HTR-8/SVneo (cell line): ENCODE measurements at regions not wholly inside any gene's neighbourhood (a gene's known extent, or its start where the extent isn't known, plus 50 kb on each side); places are given as distances from the start of the nearest gene placed in this dataset.
A peak's percentile ranks its signal among the peaks of the same experiment; 100 is the strongest.

Experiments used
- DNase-seq: peaks from one replicate; pipeline ENCODE4 v3.0.0; 2011; ENCODE audit warnings: low spot score, mixed read lengths; ENCODE audit not compliant: insufficient read length
- FAIRE-seq: peaks from 2 replicates; lab custom pipeline; 2011; peaks lifted over from hg19 to GRCh38; lab: Jason Lieb, UNC

GRCh38 chr2:236317938-236318396, 53.8 kb upstream of the ASB18 start:
- FAIRE-seq (no peak), DNase-seq (no peak)

- peak; percentile 95 for FAIRE-seq
Measured at GRCh38 chr2:236318401-236318800, 54.2 kb upstream of the ASB18 start.

DNA sequence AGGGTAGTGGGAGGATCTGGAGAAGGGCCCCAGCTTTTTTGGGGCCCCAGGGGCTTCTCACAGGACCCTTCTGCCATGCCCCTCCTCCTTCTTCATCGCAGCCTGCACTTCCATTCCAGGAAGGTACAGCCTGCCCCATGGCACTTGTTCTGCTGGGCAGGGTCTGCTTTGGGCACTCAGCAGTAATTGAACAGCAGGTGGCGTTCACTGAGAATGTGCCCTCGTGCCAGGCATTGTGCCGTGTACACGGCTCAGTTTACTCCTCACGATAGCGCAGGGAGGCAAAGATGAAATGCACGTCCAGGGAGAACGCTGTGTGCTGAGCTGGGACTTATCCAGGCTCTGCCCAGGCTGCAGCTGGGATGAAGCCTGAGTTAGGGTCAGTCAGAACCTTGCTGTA, 54.8 kb upstream of the ASB18 start:
- DNase-seq = no peak
- FAIRE-seq = no peak

More at GRCh38 chr2:236318401-236318800, 54.2 kb upstream of the ASB18 start:
- no peak for DNase-seq

DNA sequence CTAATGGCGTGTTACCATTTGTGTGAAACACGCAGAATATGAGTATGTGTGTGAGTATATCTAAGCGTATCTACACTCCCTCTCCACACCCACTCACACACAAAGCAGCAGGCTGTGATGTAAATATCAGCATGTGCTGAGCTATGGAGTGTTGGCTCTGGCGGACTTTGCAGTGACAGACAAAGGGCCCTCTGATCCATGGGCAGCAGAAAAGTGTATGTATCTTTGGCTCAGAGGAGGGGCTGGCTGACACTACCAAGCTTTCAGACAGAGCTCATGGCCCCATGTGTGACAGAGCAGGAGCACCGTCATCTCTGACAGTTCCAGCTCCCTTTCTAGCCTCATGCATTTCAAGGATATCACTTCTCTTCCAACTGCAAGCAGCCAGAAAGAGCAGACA, 57.2 kb upstream of the ASB18 start:
- DNase-seq (no peak), FAIRE-seq (no peak)

GRCh38 chr2:236333417-236334121, 69.4 kb upstream of the ASB18 start:
- FAIRE-seq (no peak), DNase-seq (no peak)

GRCh38 chr2:236334122-236334876, 70.1 kb upstream of the ASB18 start:
- FAIRE-seq = no peak
- DNase-seq = no peak

DNA sequence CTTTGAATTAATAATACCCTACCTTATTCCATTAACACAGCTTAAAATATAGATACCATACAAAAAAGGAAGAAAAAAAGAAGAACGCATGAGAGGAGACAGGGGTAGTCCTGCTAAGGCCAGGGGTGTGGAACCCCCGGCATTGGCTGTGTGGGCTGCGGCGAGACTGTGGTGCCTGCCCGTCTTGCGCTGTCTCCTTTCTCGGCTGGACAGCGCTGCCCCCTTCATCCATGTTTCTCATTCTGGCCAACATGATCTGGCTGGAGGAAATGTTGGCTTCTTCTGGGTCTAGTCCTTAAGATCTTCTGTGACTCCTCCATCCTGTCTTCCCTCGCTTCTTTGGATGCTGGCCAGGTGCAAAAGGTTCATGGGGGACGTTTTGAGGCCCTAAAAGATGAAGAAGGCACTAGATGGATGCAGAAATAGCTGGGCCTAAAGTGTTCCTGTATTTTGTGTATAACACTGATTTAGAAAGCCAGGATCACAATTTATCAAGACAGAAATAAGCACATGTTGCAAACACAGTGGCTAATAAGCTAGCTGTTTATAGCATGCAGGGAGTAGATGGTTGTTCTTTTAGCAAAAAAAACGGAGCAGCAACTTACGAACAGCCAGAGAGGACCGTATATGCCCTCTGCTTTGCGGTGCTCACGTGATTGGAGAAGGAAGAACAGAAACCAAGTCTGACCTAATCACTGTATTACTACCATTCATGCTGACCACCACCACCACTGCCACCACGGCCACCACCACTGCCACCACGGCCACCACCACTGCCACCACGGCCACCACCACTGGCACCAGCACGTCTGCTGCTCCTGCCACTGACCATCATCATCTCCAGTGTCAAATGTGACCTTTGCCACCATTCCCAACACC, 71.7 kb upstream of the ASB18 start:
- FAIRE-seq (no peak), DNase-seq (no peak)

GRCh38 chr2:236336575-236337464, 72.6 kb upstream of the ASB18 start:
- FAIRE-seq (no peak), DNase-seq (no peak)

- DNase-seq (no peak), FAIRE-seq (no peak)
Measured at GRCh38 chr2:236337465-236338325, 73.5 kb upstream of the ASB18 start.

DNA sequence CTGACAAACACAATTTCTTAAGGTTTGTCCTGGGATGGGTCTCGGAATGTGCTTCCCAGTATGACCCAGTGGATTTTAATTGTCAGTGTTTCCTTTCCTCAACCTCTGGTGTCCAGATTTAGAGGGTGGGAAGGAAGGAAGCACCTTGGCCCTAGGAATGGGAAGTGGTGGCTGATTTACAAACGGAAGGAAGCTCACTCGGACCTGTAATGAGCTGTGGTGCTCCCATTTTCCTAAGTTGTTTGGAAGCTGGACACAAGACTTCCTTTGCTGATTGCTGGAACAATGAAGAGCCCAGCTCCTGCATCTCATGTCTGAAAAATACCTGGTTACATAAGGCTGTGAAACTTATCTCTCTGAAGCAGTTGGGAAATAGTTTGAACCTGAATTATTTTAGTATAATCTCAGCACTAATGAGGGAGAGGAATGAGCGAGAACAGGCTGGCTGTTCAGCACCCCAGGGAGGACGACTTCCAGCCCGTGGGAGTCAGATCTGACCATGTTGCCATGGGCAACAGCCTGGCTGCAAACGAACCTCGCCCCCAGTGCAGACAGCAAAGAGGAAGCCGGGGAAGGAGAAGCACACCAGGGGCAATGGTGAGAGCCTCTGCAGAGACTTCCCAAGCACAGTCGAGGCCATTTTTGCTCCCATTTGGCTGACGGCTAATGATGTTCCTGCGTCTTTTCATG, 74.4 kb upstream of the ASB18 start:
- FAIRE-seq (no peak), DNase-seq (no peak)

DNA sequence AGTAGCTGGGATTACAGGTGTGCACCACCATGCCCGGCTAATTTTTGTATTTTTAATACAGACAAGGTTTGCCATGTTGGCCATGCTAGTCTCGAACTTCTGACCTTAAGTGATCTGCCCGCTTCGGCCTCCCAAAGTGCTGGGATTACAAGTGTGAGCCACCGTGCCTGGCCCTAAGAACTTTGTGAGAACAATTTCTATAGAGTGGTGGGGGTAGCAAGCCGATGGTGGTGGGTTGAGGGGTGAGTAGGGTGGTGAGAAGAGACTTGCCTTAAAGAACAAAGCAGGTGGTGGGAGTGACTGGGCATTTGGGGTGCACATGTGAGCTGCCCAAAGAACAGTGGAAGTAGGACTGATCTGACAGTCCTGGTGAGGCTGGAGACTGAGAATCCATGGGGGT, 76.0 kb upstream of the ASB18 start:
- FAIRE-seq (no peak), DNase-seq (no peak)

DNA sequence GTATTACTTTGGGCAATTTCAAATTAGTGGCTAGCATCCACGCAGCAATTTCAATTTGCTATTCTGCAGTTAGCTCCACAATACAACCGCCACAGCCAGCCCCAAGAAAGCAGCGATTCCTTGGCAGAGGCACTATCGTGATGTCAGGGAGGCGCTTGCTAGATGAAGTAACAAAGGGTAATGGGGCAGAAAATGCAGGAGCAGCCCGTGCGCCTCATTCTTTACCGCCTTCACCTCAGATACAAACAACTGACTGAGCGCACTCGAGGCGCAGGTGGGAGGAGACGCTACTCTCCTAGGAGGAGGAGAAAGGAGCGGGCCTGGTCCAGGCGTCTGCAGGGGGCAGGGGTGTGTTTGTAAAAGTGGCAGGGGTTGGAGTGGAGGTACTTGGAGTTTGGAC, 76.9 kb upstream of the ASB18 start:
- no peak for FAIRE-seq
- no peak for DNase-seq

GRCh38 chr2:236341721-236342120, 77.5 kb upstream of the ASB18 start:
- FAIRE-seq = no peak

GRCh38 chr2:236342507-236342906, 78.3 kb upstream of the ASB18 start:
- no peak for FAIRE-seq
- DNase-seq = no peak

More at GRCh38 chr2:236341721-236342120, 77.5 kb upstream of the ASB18 start:
- DNase-seq = no peak

DNA sequence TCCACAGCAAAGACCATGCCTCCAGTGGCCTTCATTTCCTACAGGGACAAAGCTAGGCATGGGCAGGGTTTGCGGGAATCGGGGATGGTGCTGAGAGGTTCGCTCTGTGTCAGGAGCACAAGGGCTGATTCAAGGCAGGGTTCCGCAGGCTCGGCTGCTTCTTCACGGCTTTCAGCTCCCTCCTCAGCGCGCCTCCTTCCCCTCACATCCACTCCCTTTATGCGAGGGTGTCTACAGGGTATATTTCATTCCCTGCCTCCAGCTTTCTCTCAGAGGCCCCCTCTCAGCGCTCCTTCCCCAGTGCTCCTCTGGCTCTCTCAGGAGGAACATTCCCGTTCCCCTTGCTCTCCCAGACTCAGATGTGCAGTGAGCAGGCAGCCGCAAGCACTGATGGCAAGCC, 78.7 kb upstream of the ASB18 start:
- FAIRE-seq (no peak), DNase-seq (no peak)

- FAIRE-seq (no peak), DNase-seq (peak; percentile 74)
Measured at GRCh38 chr2:236343400-236344161, 79.4 kb upstream of the ASB18 start.

DNA sequence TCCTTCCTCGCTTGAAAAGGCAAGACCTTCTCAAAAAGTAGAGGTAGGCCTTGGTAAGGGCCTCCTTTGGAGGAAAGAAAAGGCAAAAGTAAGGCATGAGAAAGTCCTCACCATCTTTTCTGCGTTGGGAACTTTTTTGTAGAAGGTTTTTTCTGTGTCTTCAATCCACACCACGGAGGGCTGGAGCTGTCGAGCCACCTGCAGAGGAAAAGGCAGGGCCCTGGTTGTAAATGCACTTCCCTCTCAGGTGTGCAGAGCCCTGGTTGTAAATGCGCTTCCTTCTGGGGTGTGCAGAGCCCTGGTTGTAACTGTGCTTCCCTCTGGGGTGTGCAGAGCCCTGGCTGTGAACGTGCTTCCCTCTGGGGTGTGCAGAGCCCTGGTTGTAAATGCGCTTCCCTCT, 80.2 kb upstream of the ASB18 start:
- no peak for DNase-seq
- no peak for FAIRE-seq
